ENCODE measurements at regions not wholly inside any gene's neighbourhood (a gene's known extent, or its start where the extent isn't known, plus 50 kb on each side); places are given as distances from the start of the nearest gene placed in this dataset.

DNA sequence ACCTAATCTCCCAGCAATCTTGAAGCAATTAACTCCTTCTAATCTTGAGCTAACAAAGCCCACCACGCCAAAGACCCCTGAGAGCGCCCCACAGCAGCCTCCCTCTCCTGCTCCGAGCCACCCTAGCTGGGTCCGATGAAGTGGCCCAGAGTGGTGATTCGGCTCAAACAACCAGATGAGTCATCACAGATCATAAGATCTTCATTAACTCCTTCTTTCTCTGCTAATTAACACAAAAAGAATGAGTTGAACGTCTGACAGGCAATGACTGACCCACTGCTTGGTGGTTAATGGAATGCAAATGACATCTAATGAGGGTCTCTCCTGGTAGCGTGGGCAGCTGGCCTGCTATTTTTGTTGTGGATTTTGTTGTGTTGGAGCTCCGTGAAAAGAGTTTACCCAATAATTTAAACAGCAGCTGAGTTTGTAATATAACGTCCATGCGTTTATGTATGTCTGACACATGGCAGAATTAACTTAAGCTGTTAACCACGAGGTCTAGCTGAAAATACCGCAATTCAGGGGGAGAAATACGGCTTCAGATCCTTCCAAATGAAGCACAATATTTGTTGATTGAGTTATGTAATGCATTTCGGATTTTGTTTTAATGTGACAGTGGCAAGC, 161.4 kb downstream of the RAB11FIP2 start:
- DNase-seq = no peak
- Histone ChIP-seq H3K79me2 (ENCODE audit: insufficient read depth, low read length) (no peaks in the 10 kb centered on the region), H3K9ac (ENCODE audit: insufficient read depth, low read length, poor library complexity, severe bottlenecking) (no peak overlapping the region), H3K4me1 (ENCODE audit: control insufficient read depth in 1 of 2, insufficient read depth in 2 of 2, low read length in 2 of 2) (no peaks in the 10 kb centered on the region), H3K27ac (ENCODE audit: low read depth in 1 of 2, low read length in 2 of 2) (no peak overlapping the region), H2AFZ (ENCODE audit: insufficient read depth, low read depth, low read length, poor library complexity, severe bottlenecking) (no peak overlapping the region), H3K27me3 (ENCODE audit: control insufficient read depth in 2 of 2, insufficient read depth in 2 of 2, low read length in 2 of 2) (no peaks in the 10 kb centered on the region), H3K36me3 (replicated peaks in 1 of 2; ENCODE audit: control insufficient read depth in 1 of 2, insufficient read depth in 2 of 2, low read length in 2 of 2) (no peaks in the 10 kb centered on the region), H3K4me2 (replicated peaks; ENCODE audit: extremely low read depth, low read length, poor library complexity, severe bottlenecking) (no peak overlapping the region), H3K9me3 (replicated peaks in 1 of 2; ENCODE audit: control insufficient read depth in 1 of 2, insufficient read depth in 1 of 2, low read length in 2 of 2) (no peaks in the 10 kb centered on the region), H3K4me3 (replicated peaks in 1 of 3; ENCODE audit: low read depth in 2 of 3, low read length in 3 of 3) (no peak overlapping the region), H4K20me1 (ENCODE audit: insufficient read depth, low read length) (no peaks in the 10 kb centered on the region)
- H3K27me3 Mint-ChIP-seq (ENCODE audit: low read depth in 3 of 3) = peaks cover 2 to 13% (median 4%) of the 10 kb centered on the region in 3 donors
- H3K36me3 Mint-ChIP-seq = no peaks in the 10 kb centered on the region
- H3K27ac Mint-ChIP-seq = no peak overlapping the region
- TF ChIP-seq, protein P1, sequence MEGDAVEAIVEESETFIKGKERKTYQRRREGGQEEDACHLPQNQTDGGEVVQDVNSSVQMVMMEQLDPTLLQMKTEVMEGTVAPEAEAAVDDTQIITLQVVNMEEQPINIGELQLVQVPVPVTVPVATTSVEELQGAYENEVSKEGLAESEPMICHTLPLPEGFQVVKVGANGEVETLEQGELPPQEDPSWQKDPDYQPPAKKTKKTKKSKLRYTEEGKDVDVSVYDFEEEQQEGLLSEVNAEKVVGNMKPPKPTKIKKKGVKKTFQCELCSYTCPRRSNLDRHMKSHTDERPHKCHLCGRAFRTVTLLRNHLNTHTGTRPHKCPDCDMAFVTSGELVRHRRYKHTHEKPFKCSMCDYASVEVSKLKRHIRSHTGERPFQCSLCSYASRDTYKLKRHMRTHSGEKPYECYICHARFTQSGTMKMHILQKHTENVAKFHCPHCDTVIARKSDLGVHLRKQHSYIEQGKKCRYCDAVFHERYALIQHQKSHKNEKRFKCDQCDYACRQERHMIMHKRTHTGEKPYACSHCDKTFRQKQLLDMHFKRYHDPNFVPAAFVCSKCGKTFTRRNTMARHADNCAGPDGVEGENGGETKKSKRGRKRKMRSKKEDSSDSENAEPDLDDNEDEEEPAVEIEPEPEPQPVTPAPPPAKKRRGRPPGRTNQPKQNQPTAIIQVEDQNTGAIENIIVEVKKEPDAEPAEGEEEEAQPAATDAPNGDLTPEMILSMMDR (IDR thresholded peaks at IDR 0.05) = no peak
- 86% methylated on average over 13 of the region's 14 CpGs for WGBS (ENCODE audit: insufficient coverage)
- no peak overlapping the region for H3K4me3 Mint-ChIP-seq
- intact Hi-C loops (cut with micrococcal nuclease) = no loop called here
- no peaks in the 10 kb centered on the region for H3K4me1 Mint-ChIP-seq
- peaks cover 0 to 3% (median 1%) of the 10 kb centered on the region in 7 donors for H3K9me3 Mint-ChIP-seq

DNA sequence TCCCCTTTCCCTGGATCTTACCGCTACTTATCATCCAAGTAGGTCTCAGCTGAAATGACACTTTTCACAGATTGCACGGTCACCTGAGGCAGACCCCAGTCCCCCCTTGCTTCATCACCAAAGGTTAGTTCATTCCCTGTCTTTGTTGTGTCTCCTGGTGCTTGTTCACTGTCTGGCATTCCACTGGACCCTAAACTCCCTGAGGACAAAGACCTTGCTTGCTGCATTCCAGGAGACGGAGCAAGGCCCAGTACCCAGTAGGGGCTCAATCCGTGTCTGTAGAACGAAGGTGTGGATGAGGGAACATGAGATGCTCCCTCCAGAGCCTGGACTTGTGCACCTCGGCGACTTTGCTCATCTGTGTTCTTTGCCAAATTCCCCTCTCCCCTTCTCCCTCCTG, 160.0 kb downstream of the RAB11FIP2 start:
- Histone ChIP-seq H3K4me1 (ENCODE audit: control insufficient read depth in 1 of 2, insufficient read depth in 2 of 2, low read length in 2 of 2) (no peaks in the 10 kb centered on the region), H2AFZ (ENCODE audit: insufficient read depth, low read depth, low read length, poor library complexity, severe bottlenecking) (no peak overlapping the region), H4K20me1 (ENCODE audit: insufficient read depth, low read length) (no peaks in the 10 kb centered on the region), H3K79me2 (ENCODE audit: insufficient read depth, low read length) (no peaks in the 10 kb centered on the region), H3K36me3 (replicated peaks in 1 of 2; ENCODE audit: control insufficient read depth in 1 of 2, insufficient read depth in 2 of 2, low read length in 2 of 2) (no peaks in the 10 kb centered on the region), H3K27ac (ENCODE audit: low read depth in 1 of 2, low read length in 2 of 2) (no peak overlapping the region), H3K4me3 (replicated peaks in 1 of 3; ENCODE audit: low read depth in 2 of 3, low read length in 3 of 3) (no peak overlapping the region), H3K27me3 (ENCODE audit: control insufficient read depth in 2 of 2, insufficient read depth in 2 of 2, low read length in 2 of 2) (no peaks in the 10 kb centered on the region), H3K9me3 (replicated peaks in 1 of 2; ENCODE audit: control insufficient read depth in 1 of 2, insufficient read depth in 1 of 2, low read length in 2 of 2) (no peaks in the 10 kb centered on the region), H3K4me2 (replicated peaks; ENCODE audit: extremely low read depth, low read length, poor library complexity, severe bottlenecking) (no peak overlapping the region), H3K9ac (ENCODE audit: insufficient read depth, low read length, poor library complexity, severe bottlenecking) (no peak overlapping the region)
- H3K36me3 Mint-ChIP-seq = no peaks in the 10 kb centered on the region
- peaks cover 1 to 15% (median 2%) of the 10 kb centered on the region in 3 donors for H3K27me3 Mint-ChIP-seq (ENCODE audit: low read depth in 3 of 3)
- no peaks in the 10 kb centered on the region for H3K4me1 Mint-ChIP-seq
- DNase-seq = no peak
- no peak overlapping the region for H3K27ac Mint-ChIP-seq
- H3K4me3 Mint-ChIP-seq = no peak overlapping the region
- intact Hi-C loops (cut with micrococcal nuclease) = no loop called here
- H3K9me3 Mint-ChIP-seq = peaks cover 0 to 3% (median 1%) of the 10 kb centered on the region in 7 donors
- WGBS (ENCODE audit: insufficient coverage) = 97% methylated on average over 4 of the region's 7 CpGs
- TF ChIP-seq, protein P1 (IDR thresholded peaks at IDR 0.05) = no peak

Measured in CD14-positive monocyte (primary cell).